DOHH2 (cell line): ENCODE measurements at regions not wholly inside any gene's neighbourhood (a gene's known extent, or its start where the extent isn't known, plus 50 kb on each side); places are given as distances from the start of the nearest gene placed in this dataset.

Experiments used
- H3F3A ChIP-seq: fragments of 200-600 bp; sonication (generic), shearing (Covaris generic); 2 replicates; pipeline ENCODE4 v1.6.0; 2016; ENCODE audit warnings: antibody characterized with exemption, mild to moderate bottlenecking; ENCODE audit not compliant: control insufficient read depth, insufficient read depth
- H3K27ac ChIP-seq: fragments of 200-600 bp; sonication (generic); 2 replicates; pipeline ENCODE4 v1.5.1; 2014; ENCODE audit warnings: low read depth, mild to moderate bottlenecking, low read length, moderate library complexity
- H3K27me3 ChIP-seq: fragments of 200-600 bp; sonication (generic); 2 replicates; pipeline ENCODE4 v1.6.1; 2014; ENCODE audit warnings: mild to moderate bottlenecking, low read length, mixed read lengths; ENCODE audit not compliant: control insufficient read depth
- H3K36me3 ChIP-seq: fragments of 200-600 bp; sonication (generic); 2 replicates; pipeline ENCODE4 v1.6.1; 2014; ENCODE audit warnings: mild to moderate bottlenecking, low read length, moderate library complexity, mixed read lengths; ENCODE audit not compliant: control insufficient read depth
- H3K4me1 ChIP-seq: fragments of 200-600 bp; sonication (generic); 2 replicates; pipeline ENCODE4 v1.6.1; 2014; ENCODE audit warnings: mild to moderate bottlenecking, low read length, mixed read lengths; ENCODE audit not compliant: control insufficient read depth
- H3K4me2 ChIP-seq: fragments of 200-600 bp; sonication (generic); 2 replicates; pipeline ENCODE4 v1.6.0; 2014; ENCODE audit warnings: mild to moderate bottlenecking, low read length, moderate library complexity
- H3K4me3 ChIP-seq: fragments of 200-600 bp; sonication (generic); 2 replicates; pipeline ENCODE4 v1.5.1; 2014; ENCODE audit warnings: mild to moderate bottlenecking, low read length, mixed read lengths
- H3K79me2 ChIP-seq: fragments of 200-600 bp; sonication (generic); 2 replicates; pipeline ENCODE4 v1.6.1; 2014; ENCODE audit warnings: mild to moderate bottlenecking, low read length, mixed read lengths; ENCODE audit not compliant: control insufficient read depth
- H3K9me2 ChIP-seq: fragments of 200-600 bp; sonication (generic); replicated peaks from 2 replicates; pipeline ENCODE4 v1.6.1; 2014; ENCODE audit warnings: mild to moderate bottlenecking, low read length, mixed read lengths; ENCODE audit not compliant: control insufficient read depth
- H3K9me3 ChIP-seq: fragments of 200-600 bp; sonication (generic); 2 replicates; pipeline ENCODE4 v1.6.1; 2014; ENCODE audit warnings: antibody characterized with exemption, low read length, mixed read lengths; ENCODE audit not compliant: control insufficient read depth, insufficient read depth
- H4K20me1 ChIP-seq: fragments of 200-600 bp; sonication (generic); 2 replicates; pipeline ENCODE4 v1.6.0; 2014; ENCODE audit warnings: low read depth, mild to moderate bottlenecking, antibody characterized with exemption, low read length, moderate library complexity; ENCODE audit not compliant: control insufficient read depth, insufficient read depth
- CTCF ChIP-seq: fragments of 200-600 bp; sonication (generic); IDR thresholded peaks from one replicate; pipeline ENCODE4 v1.5.1; 2014; ENCODE audit warnings: antibody characterized with exemption, mild to moderate bottlenecking, low read depth, low read length; ENCODE audit not compliant: poor library complexity, severe bottlenecking
- EZH2phosphoT487 ChIP-seq: fragments of 200-600 bp; sonication (generic); IDR thresholded peaks from 2 replicates; pipeline ENCODE4 v1.6.1; 2017; ENCODE audit warnings: borderline replicate concordance, mild to moderate bottlenecking, antibody characterized with exemption, low read length, moderate library complexity, mixed read lengths

- no peak for TF ChIP-seq CTCF
- no peak for TF ChIP-seq EZH2phosphoT487
- Histone ChIP-seq H3K9me2 (no peaks in the 10 kb centered on the region), H3K9me3 (no peaks in the 10 kb centered on the region), H3K36me3 (no peaks in the 10 kb centered on the region), H3F3A (no peaks in the 10 kb centered on the region), H3K27ac (no peak overlapping the region), H3K4me2 (no peak overlapping the region), H3K4me3 (no peak overlapping the region), H4K20me1 (no peaks in the 10 kb centered on the region), H3K79me2 (no peaks in the 10 kb centered on the region), H3K4me1 (no peaks in the 10 kb centered on the region), H3K27me3 (no peaks in the 10 kb centered on the region; the same call in 1 of the 2 replicates)
Observed at GRCh38 chr2:226603606-226604005, 196.0 kb downstream of the IRS1 start.

- H4K20me1 ChIP-seq: no peaks in the 10 kb centered on the region
- no peaks in the 10 kb centered on the region; the same call in 1 of the 2 replicates for H3K27me3 ChIP-seq
- no peaks in the 10 kb centered on the region for H3K79me2 ChIP-seq
- H3K4me3 ChIP-seq: no peak overlapping the region
- no peaks in the 10 kb centered on the region for H3K4me1 ChIP-seq
- no peak overlapping the region for H3K4me2 ChIP-seq
- H3K9me2 ChIP-seq: no peaks in the 10 kb centered on the region
- no peaks in the 10 kb centered on the region for H3K36me3 ChIP-seq
- TF ChIP-seq EZH2phosphoT487 (no peak), CTCF (no peak)
- no peaks in the 10 kb centered on the region for H3F3A ChIP-seq
- H3K9me3 ChIP-seq: no peaks in the 10 kb centered on the region
- H3K27ac ChIP-seq: no peak overlapping the region
Observed at GRCh38 chr2:226601881-226602662, 197.5 kb downstream of the IRS1 start.

- Histone ChIP-seq H3K79me2 (no peaks in the 10 kb centered on the region), H3K4me2 (no peak overlapping the region), H3K4me1 (no peaks in the 10 kb centered on the region), H3K4me3 (no peak overlapping the region), H3K9me2 (no peaks in the 10 kb centered on the region), H3F3A (no peaks in the 10 kb centered on the region), H3K27ac (no peak overlapping the region), H3K36me3 (no peaks in the 10 kb centered on the region), H3K27me3 (no peaks in the 10 kb centered on the region; the same call in 1 of the 2 replicates), H4K20me1 (no peaks in the 10 kb centered on the region), H3K9me3 (no peaks in the 10 kb centered on the region)
- TF ChIP-seq CTCF (no peak), EZH2phosphoT487 (no peak)
Observed at GRCh38 chr2:226600802-226601201, 198.8 kb downstream of the IRS1 start.
